Lower leg skin (tissue), 3 donors: ENCODE measurements at regions not wholly inside any gene's neighbourhood (a gene's known extent, or its start where the extent isn't known, plus 50 kb on each side); places are given as distances from the start of the nearest gene placed in this dataset.

ENCODE experiments used
- POLR2A ChIP-seq, 2 donors: fragments of 450-650 bp; IDR thresholded peaks; one replicate each; pipeline ENCODE4 v1.6.1; 2016 to 2017; ENCODE audit warnings: antibody characterized with exemption in 2 of 2, mild to moderate bottlenecking in 1 of 2, moderate library complexity in 1 of 2
- TF ChIP-seq, protein P1 (sequence below), 3 donors: fragments of 450-650 bp; IDR thresholded peaks; one replicate each; pipeline ENCODE4 v1.5.1; 2016; ENCODE audit warnings: antibody characterized with exemption in 3 of 3, mild to moderate bottlenecking in 3 of 3, moderate library complexity in 2 of 3

DNA sequence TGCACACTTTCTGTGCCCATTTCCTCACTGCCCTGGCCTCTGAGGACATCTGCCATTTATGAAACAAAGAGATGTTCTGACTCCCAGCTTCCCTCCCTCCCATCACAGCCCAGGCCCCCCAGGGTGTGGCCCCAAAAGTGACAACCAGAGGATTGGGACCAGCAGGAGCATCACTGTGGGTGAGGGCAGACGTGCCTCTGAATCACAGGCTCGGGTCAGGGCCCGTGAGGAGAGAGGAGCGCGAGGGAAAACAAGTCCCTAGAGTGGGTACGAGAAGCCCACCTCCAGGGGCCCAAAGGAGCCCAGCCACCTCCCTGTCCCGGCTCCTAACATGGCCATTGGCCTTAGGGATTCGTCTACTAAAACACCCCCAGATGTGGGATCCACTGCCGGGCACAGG, 138.0 kb upstream of the FSTL4 start:
- TF ChIP-seq, protein P1, sequence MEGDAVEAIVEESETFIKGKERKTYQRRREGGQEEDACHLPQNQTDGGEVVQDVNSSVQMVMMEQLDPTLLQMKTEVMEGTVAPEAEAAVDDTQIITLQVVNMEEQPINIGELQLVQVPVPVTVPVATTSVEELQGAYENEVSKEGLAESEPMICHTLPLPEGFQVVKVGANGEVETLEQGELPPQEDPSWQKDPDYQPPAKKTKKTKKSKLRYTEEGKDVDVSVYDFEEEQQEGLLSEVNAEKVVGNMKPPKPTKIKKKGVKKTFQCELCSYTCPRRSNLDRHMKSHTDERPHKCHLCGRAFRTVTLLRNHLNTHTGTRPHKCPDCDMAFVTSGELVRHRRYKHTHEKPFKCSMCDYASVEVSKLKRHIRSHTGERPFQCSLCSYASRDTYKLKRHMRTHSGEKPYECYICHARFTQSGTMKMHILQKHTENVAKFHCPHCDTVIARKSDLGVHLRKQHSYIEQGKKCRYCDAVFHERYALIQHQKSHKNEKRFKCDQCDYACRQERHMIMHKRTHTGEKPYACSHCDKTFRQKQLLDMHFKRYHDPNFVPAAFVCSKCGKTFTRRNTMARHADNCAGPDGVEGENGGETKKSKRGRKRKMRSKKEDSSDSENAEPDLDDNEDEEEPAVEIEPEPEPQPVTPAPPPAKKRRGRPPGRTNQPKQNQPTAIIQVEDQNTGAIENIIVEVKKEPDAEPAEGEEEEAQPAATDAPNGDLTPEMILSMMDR (IDR thresholded peaks at IDR 0.05): no peak
- TF ChIP-seq POLR2A (IDR thresholded peaks at IDR 0.05): no peak
